ENCODE measurements at regions not wholly inside any gene's neighbourhood (a gene's known extent, or its start where the extent isn't known, plus 50 kb on each side); places are given as distances from the start of the nearest gene placed in this dataset.

GRCh38 chrX:11992271-11992670 is 146.0 kb upstream of the FRMPD4 start:
- ChIA-PET POLR2A (no interaction called here), CTCF (no interaction called here)
- Histone ChIP-seq H3K4me2 (ENCODE audit: insufficient read depth, low read length) (no peak overlapping the region), H3K36me3 (ENCODE audit: control insufficient read depth in 2 of 2, extremely low read depth in 1 of 2, insufficient read depth in 2 of 2, low read length in 2 of 2) (no peaks in the 10 kb centered on the region), H3K9ac (replicated peaks; ENCODE audit: extremely low read depth, insufficient read depth, low read length) (no peak overlapping the region), H4K20me1 (replicated peaks; ENCODE audit: control insufficient read depth, extremely low read depth, insufficient read depth, low read length) (no peaks in the 10 kb centered on the region), H3K79me2 (ENCODE audit: control insufficient read depth, insufficient read depth, low read length) (no peaks in the 10 kb centered on the region), H3K9me3 (replicated peaks; ENCODE audit: control insufficient read depth, insufficient read depth, low read length) (no peaks in the 10 kb centered on the region), H3K4me3 (replicated peaks in 1 of 3; ENCODE audit: insufficient read depth in 1 of 3, low read depth in 1 of 3, low read length in 3 of 3) (no peak overlapping the region), H3K9me1 (replicated peaks; ENCODE audit: control insufficient read depth, extremely low read depth, insufficient read depth, low read length) (no peaks in the 10 kb centered on the region), H3K27me3 (ENCODE audit: control insufficient read depth in 2 of 2, insufficient read depth in 2 of 2, low read length in 2 of 2) (no peaks in the 10 kb centered on the region), H2AFZ (ENCODE audit: low read depth, low read length) (no peak overlapping the region), H3K27ac (ENCODE audit: insufficient read depth, low read depth, low read length) (no peak overlapping the region), H3K4me1 (ENCODE audit: control insufficient read depth, extremely low read depth, insufficient read depth, low read length) (no peaks in the 10 kb centered on the region)
- dilution Hi-C loops (cut with MboI; ENCODE audit: extremely low pct_ligation_motif_present, low sequenced_read_pairs) (no loop called here), intact Hi-C loops (cut with micrococcal nuclease) (no loop called here)
- no TSS peak for BruUV-seq (replicated peaks)
- FAIRE-seq = no peak
- DNase-seq (ENCODE audit: low read depth, low spot score) = no peak
- TF ChIP-seq, protein P1, sequence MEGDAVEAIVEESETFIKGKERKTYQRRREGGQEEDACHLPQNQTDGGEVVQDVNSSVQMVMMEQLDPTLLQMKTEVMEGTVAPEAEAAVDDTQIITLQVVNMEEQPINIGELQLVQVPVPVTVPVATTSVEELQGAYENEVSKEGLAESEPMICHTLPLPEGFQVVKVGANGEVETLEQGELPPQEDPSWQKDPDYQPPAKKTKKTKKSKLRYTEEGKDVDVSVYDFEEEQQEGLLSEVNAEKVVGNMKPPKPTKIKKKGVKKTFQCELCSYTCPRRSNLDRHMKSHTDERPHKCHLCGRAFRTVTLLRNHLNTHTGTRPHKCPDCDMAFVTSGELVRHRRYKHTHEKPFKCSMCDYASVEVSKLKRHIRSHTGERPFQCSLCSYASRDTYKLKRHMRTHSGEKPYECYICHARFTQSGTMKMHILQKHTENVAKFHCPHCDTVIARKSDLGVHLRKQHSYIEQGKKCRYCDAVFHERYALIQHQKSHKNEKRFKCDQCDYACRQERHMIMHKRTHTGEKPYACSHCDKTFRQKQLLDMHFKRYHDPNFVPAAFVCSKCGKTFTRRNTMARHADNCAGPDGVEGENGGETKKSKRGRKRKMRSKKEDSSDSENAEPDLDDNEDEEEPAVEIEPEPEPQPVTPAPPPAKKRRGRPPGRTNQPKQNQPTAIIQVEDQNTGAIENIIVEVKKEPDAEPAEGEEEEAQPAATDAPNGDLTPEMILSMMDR (IDR thresholded peaks at IDR 0.05; ENCODE audit: extremely low read depth in 1 of 2, insufficient read depth in 1 of 2, low read depth in 1 of 2, low read length in 2 of 2) = no peak
- TF ChIP-seq JUN (IDR thresholded peaks at IDR 0.05; ENCODE audit: borderline replicate concordance, insufficient read depth, insufficient read length, low read depth) = no peak

DNA sequence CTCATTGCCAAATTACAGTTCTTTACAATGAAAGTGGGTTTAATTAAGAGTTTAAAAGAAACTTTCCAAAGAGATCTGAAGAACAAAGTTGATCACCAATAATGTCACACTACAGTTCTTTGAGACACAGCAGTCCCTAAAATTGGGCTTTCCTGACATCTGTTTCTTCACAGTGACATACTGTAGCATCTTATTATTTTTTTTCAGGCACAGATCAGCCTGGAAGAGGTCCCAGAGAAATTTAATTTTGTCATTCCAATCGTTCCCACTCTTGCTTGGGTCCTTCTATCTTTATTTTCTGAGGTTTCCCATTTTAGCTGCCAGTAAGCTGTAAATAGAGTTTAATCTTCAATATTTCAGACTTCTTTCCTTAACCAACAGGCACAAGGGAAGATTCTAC is 143.1 kb upstream of the FRMPD4 start:
- no peaks in the 10 kb centered on the region for H3K27me3 ChIP-seq (ENCODE audit: control insufficient read depth in 2 of 2, insufficient read depth in 2 of 2, low read length in 2 of 2)
- ChIA-PET CTCF (no interaction called here), POLR2A (no interaction called here)
- H3K9me1 ChIP-seq (replicated peaks; ENCODE audit: control insufficient read depth, extremely low read depth, insufficient read depth, low read length) = no peaks in the 10 kb centered on the region
- intact Hi-C loops (cut with micrococcal nuclease) = no loop called here
- no peak overlapping the region for H3K27ac ChIP-seq (ENCODE audit: insufficient read depth, low read depth, low read length)
- H3K9me3 ChIP-seq (replicated peaks; ENCODE audit: control insufficient read depth, insufficient read depth, low read length) = no peaks in the 10 kb centered on the region
- dilution Hi-C loops (cut with MboI; ENCODE audit: extremely low pct_ligation_motif_present, low sequenced_read_pairs) = no loop called here
- H2AFZ ChIP-seq (ENCODE audit: low read depth, low read length) = no peak overlapping the region
- no peaks in the 10 kb centered on the region for H4K20me1 ChIP-seq (replicated peaks; ENCODE audit: control insufficient read depth, extremely low read depth, insufficient read depth, low read length)
- no peak overlapping the region for H3K4me3 ChIP-seq (replicated peaks in 1 of 3; ENCODE audit: insufficient read depth in 1 of 3, low read depth in 1 of 3, low read length in 3 of 3)
- no peak overlapping the region for H3K4me2 ChIP-seq (ENCODE audit: insufficient read depth, low read length)
- DNase-seq (ENCODE audit: low read depth, low spot score) (no peak), FAIRE-seq (no peak)
- no peaks in the 10 kb centered on the region for H3K79me2 ChIP-seq (ENCODE audit: control insufficient read depth, insufficient read depth, low read length)
- TF ChIP-seq FOS (IDR thresholded peaks at IDR 0.05; ENCODE audit: borderline replicate concordance, insufficient read depth, low read length) (no peak), POLR2A (IDR thresholded peaks at IDR 0.05; ENCODE audit: low read depth, low read length) (no peak), JUN (IDR thresholded peaks at IDR 0.05; ENCODE audit: borderline replicate concordance, insufficient read depth, insufficient read length, low read depth) (no peak), MYC (IDR thresholded peaks at IDR 0.05; ENCODE audit: low read depth, low read length) (no peak), EZH2 (IDR thresholded peaks at IDR 0.05; ENCODE audit: borderline replicate concordance, low read depth, low read length, severe bottlenecking) (no peak), POLR2AphosphoS5 (IDR thresholded peaks at IDR 0.05; ENCODE audit: insufficient read depth, low read depth, low read length) (no peak), GATA2 (IDR thresholded peaks at IDR 0.05; ENCODE audit: insufficient read depth, insufficient read length, low read depth, low read length) (no peak)
- TF ChIP-seq, protein P1 (IDR thresholded peaks at IDR 0.05; ENCODE audit: extremely low read depth in 1 of 2, insufficient read depth in 1 of 2, low read depth in 1 of 2, low read length in 2 of 2) = no peak
- TF ChIP-seq, protein P2, sequence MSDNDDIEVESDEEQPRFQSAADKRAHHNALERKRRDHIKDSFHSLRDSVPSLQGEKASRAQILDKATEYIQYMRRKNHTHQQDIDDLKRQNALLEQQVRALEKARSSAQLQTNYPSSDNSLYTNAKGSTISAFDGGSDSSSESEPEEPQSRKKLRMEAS (IDR thresholded peaks at IDR 0.05; ENCODE audit: insufficient read depth, insufficient read length) = no peak
- no peaks in the 10 kb centered on the region for H3K36me3 ChIP-seq (ENCODE audit: control insufficient read depth in 2 of 2, extremely low read depth in 1 of 2, insufficient read depth in 2 of 2, low read length in 2 of 2)
- H3K9ac ChIP-seq (replicated peaks; ENCODE audit: extremely low read depth, insufficient read depth, low read length) = no peak overlapping the region
- no TSS peak for BruUV-seq (replicated peaks)
- H3K4me1 ChIP-seq (ENCODE audit: control insufficient read depth, extremely low read depth, insufficient read depth, low read length) = no peaks in the 10 kb centered on the region
